Mesothelial cell of epicardium (in vitro differentiated cells): ENCODE measurements at regions not wholly inside any gene's neighbourhood (a gene's known extent, or its start where the extent isn't known, plus 50 kb on each side); places are given as distances from the start of the nearest gene placed in this dataset.
"Not testable (repeated sequence)": the region's sequence is repeated elsewhere in the genome, so short reads cannot be mapped to it uniquely, and the experiment has no call there.

Experiments
- DNase-seq, 2 experiments: peaks; one replicate each; pipeline ENCODE4 v3.0.0; 2021; ENCODE audit warnings: low spot score in 2 of 2; ENCODE audit not compliant: unreplicated experiment in 2 of 2
- H3K27ac Mint-ChIP-seq: 2 replicates; pipeline ENCODE4 v1.8.0; 2021; ENCODE audit warnings: mixed read lengths
- H3K27me3 Mint-ChIP-seq: 2 replicates; pipeline ENCODE4 v1.8.0; 2021; ENCODE audit warnings: low read depth, mixed read lengths
- H3K36me3 Mint-ChIP-seq: 2 replicates; pipeline ENCODE4 v1.8.0; 2021; ENCODE audit warnings: mixed read lengths
- H3K4me1 Mint-ChIP-seq: 2 replicates; pipeline ENCODE4 v1.8.0; 2021; ENCODE audit warnings: mixed read lengths
- H3K4me3 Mint-ChIP-seq: 2 replicates; pipeline ENCODE4 v1.8.0; 2021; ENCODE audit warnings: mild to moderate bottlenecking, moderate library complexity, mixed read lengths
- H3K9me3 Mint-ChIP-seq: 2 replicates; pipeline ENCODE4 v1.8.0; 2021; ENCODE audit warnings: mixed read lengths
- CTCF ChIP-seq: fragments of 200-600 bp; sonication (generic); IDR thresholded peaks from one replicate; pipeline ENCODE4 v1.5.0; 2021; ENCODE audit warnings: antibody characterized with exemption; ENCODE audit not compliant: unreplicated experiment

DNA sequence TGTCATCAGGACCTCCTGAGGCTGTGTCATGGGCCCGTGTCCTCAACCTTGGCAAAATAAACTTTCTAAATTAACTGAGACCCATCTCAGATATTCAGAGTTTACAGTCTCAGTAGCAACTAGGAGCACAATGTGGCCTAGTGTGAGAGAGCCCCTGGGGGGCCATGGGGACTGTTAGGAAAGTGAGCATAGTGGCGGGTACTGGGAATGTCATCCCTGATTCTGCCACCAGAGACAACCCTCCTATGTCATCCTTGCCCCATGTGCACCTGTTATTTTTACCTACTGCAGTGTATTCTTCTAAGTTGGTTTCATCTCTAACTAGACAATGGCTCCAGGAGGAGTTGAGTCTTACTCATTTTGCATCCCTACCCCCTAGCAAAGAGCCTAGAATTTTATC, 78.6 kb downstream of the CCDC71L start:
- peaks cover 4% of the 10 kb centered on the region for H3K4me1 Mint-ChIP-seq
- DNase-seq = no peak
- no peaks in the 10 kb centered on the region for H3K9me3 Mint-ChIP-seq
- H3K36me3 Mint-ChIP-seq = no peaks in the 10 kb centered on the region
- H3K27me3 Mint-ChIP-seq = no peaks in the 10 kb centered on the region
- no peak for TF ChIP-seq CTCF
- no peak overlapping the region for H3K27ac Mint-ChIP-seq
- H3K4me3 Mint-ChIP-seq = no peak overlapping the region

GRCh38 chr7:106579086-106579485, 81.9 kb downstream of the CCDC71L start:
- not testable (repeated sequence) for DNase-seq, H3K9me3 Mint-ChIP-seq, H3K4me1 Mint-ChIP-seq, H3K27ac Mint-ChIP-seq, H3K27me3 Mint-ChIP-seq, H3K4me3 Mint-ChIP-seq, H3K36me3 Mint-ChIP-seq

- H3K27me3 Mint-ChIP-seq = no peaks in the 10 kb centered on the region
- peaks cover 3% of the 10 kb centered on the region for H3K4me1 Mint-ChIP-seq
- DNase-seq = no peak
- no peak overlapping the region for H3K4me3 Mint-ChIP-seq
- no peaks in the 10 kb centered on the region for H3K9me3 Mint-ChIP-seq
- TF ChIP-seq CTCF = no peak
- H3K36me3 Mint-ChIP-seq = no peaks in the 10 kb centered on the region
- no peak overlapping the region for H3K27ac Mint-ChIP-seq
Measured at GRCh38 chr7:106575138-106575823, 85.7 kb downstream of the CCDC71L start.

DNA sequence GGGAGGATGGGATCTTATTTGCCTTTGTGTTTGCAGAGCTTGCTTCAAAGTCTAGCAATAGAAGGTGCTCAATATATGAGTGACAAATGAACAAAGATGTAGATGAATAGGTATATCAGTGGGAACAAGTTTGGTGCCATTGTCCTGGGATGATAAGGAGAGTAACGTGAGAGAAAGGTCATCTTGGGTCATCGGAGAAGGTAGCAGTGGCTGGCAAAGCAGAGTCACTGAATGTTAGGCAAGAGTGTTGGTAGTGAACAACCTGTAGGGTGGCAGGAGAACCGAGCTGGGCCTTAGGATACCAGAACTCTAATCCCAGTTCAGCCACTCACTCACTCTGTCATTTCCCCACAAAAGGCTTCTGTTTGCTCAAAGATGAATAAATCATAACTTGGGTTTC, 87.2 kb downstream of the CCDC71L start:
- no peak for TF ChIP-seq CTCF

DNA sequence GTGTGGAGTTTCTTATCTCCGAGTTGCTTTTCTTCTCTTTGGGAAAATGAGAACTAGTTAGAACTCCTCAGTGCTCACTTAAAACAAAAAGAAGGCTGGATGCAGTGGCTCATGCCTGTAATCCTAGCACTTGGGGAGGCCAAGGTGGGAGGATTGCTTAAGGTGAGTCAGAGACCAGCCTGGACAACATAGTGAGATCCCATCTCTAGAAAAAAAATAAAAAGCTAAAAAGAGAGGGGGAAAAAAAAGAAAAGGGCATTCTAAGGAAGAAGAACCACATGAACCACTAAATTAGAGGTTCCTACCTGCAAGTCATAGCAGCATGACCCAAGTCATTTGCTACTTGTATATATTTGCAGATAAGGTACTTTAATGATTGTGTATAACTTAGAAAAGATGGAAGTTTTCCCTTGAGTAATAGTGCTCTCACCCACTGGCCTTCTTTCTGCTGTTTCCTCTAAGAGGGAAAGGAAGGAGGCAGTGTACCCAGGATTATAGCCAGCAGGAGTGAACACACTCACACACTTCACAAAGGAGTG, 87.8 kb downstream of the CCDC71L start:
- Mint-ChIP-seq H3K27me3 (no peaks in the 10 kb centered on the region), H3K4me3 (no peak overlapping the region), H3K4me1 (peaks cover 16% of the 10 kb centered on the region), H3K27ac (no peak overlapping the region), H3K9me3 (no peaks in the 10 kb centered on the region), H3K36me3 (no peaks in the 10 kb centered on the region)
- TF ChIP-seq CTCF = no peak
- DNase-seq = no peak

More for the DNA sequence above, 87.2 kb downstream of the CCDC71L start:
- DNase-seq = no peak
- Mint-ChIP-seq H3K4me3 (no peak overlapping the region), H3K9me3 (no peaks in the 10 kb centered on the region), H3K4me1 (peaks cover 11% of the 10 kb centered on the region), H3K27me3 (no peaks in the 10 kb centered on the region), H3K27ac (no peak overlapping the region), H3K36me3 (no peaks in the 10 kb centered on the region)

- DNase-seq = no peak
- Mint-ChIP-seq H3K4me3 (no peak overlapping the region), H3K27ac (no peak overlapping the region), H3K4me1 (peaks cover 21% of the 10 kb centered on the region), H3K9me3 (no peaks in the 10 kb centered on the region), H3K27me3 (no peaks in the 10 kb centered on the region), H3K36me3 (no peaks in the 10 kb centered on the region)
- no peak for TF ChIP-seq CTCF
Measured at GRCh38 chr7:106572394-106573124, 88.4 kb downstream of the CCDC71L start.
